AG04449 (cell line): ENCODE measurements at regions not wholly inside any gene's neighbourhood (a gene's known extent, or its start where the extent isn't known, plus 50 kb on each side); places are given as distances from the start of the nearest gene placed in this dataset.

Experiments used
- CTCF ChIA-PET: fragments of 350-600 bp; formaldehyde crosslinking; extraction: SDS; loops from one replicate; lab custom pipeline; 2021; ENCODE audit warnings: antibody characterized with exemption; lab: Yijun Ruan, JAX
- POLR2A ChIA-PET: fragments of 400-600, 350-600 bp; formaldehyde crosslinking; extraction: SDS; loops from one replicate; lab custom pipeline; 2020; ENCODE audit warnings: antibody characterized with exemption, inconsistent platforms; lab: Yijun Ruan, JAX
- DNase-seq: peaks from one replicate; pipeline ENCODE4 v3.0.0-alpha.2; 2010; ENCODE audit warnings: low read depth, low spot score
- H3K4me3 ChIP-seq: 2 replicates; pipeline ENCODE4 v1.5.1; 2011; ENCODE audit warnings: low read depth, mild to moderate bottlenecking, control low read depth, low read length
- TF ChIP-seq, protein P1 (sequence below): IDR thresholded peaks from one replicate; pipeline ENCODE4 v1.5.1; 2011; ENCODE audit warnings: mild to moderate bottlenecking, moderate library complexity, low read length, control low read depth, inconsistent platforms; ENCODE audit not compliant: insufficient read depth; ENCODE audit errors: missing control alignments

DNA sequence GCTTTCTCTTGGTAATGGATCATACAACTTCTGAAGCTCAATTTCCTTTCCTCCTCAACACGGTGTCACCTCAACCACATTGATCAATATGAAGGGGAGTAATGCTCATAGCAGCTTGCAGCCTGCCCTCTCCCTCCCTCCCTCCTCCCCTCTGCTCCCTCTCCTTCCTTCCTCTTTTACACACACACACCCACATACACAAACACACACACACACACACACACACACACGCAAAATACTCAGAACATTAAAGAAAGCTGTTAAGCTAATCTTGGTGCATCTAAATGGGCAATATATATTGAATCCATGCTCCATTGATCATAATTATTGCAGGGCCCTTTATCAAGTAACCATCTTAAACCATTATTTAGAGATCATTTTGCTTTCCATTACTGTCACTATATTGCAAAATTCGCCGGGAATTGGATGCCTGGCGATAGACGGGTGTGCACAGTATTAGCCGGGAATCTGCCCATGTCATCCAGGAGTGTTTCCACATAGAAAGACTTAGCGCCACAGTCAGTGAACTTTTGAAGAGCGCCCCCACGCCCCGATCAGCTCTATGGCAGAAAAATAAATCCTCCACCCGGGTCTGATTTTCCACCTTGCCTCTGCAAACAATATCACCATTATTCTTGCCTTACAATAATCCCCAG lies 122.0 kb downstream of the PRLHR start:
- TF ChIP-seq, protein P1, sequence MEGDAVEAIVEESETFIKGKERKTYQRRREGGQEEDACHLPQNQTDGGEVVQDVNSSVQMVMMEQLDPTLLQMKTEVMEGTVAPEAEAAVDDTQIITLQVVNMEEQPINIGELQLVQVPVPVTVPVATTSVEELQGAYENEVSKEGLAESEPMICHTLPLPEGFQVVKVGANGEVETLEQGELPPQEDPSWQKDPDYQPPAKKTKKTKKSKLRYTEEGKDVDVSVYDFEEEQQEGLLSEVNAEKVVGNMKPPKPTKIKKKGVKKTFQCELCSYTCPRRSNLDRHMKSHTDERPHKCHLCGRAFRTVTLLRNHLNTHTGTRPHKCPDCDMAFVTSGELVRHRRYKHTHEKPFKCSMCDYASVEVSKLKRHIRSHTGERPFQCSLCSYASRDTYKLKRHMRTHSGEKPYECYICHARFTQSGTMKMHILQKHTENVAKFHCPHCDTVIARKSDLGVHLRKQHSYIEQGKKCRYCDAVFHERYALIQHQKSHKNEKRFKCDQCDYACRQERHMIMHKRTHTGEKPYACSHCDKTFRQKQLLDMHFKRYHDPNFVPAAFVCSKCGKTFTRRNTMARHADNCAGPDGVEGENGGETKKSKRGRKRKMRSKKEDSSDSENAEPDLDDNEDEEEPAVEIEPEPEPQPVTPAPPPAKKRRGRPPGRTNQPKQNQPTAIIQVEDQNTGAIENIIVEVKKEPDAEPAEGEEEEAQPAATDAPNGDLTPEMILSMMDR: no peak
- CTCF ChIA-PET: interaction anchor here (0.6 kb wide), 1 partner anchor 15 kb away, joined by 5 read pairs; no protein-coding TSS in a partner anchor
- no peak for DNase-seq
- no peak overlapping the region for H3K4me3 ChIP-seq
- POLR2A ChIA-PET: no interaction called here

DNA sequence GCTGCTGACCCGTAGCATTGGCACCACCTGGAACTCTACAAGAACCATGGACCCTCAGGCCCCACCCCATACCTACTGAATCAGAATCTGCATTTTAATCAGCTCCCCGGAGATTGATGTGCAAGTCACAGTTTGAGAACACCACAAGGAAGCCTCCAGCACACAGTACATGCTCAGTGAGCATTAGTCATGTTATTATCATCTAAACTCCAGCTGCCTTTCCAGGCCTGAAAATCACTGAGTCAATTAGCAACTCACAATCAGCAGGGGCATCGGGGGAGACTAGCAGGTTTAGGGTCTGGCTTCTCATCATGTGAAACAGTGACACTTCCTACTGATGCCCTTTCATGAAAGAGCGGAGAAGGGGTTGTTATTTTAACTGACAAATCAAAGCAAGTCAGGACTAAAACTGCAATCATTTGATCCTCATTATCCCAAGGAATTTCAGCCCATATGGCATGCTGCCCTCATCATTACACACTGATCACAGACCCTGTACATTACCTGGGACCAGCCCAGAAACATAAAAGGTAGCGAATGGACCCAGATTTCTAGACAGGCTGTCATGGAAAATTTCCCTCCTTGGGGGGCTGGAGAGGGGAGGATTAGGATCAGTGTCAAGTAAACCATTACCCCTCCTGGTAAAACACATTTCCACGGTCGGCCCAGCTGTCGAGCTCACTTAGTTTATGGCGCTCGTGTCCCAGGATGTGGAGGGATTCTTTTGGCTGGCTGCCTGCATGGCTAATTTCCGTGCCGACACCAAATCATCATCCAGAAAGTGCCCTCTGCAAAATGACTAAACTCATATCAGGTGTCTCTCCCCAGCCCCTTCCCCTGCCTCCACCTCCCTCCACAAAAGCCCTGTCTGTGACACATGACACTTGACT lies 122.8 kb downstream of the PRLHR start:
- POLR2A ChIA-PET: no interaction called here
- DNase-seq: no peak
- CTCF ChIA-PET: interaction anchor here (0.6 to 1.4 kb wide), 2 partner anchors 12 to 14 kb away, joined by 4 to 5 read pairs; no protein-coding TSS in a partner anchor
- TF ChIP-seq, protein P1: no peak
- H3K4me3 ChIP-seq: no peak overlapping the region

DNA sequence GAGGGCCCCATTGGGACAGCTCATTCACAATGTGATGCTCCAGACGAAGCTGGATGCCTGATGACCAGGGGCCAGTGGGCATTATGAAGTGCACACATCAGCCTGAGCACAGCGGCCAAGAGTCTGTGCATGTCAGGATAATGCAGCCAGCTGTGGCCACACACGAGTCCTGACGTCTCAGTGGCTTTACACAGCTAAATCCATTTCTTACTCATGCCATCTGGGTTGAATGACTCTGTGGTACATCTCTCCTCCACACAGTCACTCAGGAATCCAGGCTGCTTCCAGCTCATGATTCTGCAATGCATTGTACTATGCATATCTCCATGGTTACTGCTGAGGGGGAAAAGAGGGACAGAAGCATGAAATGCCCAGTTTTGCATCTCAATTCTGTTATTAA lies 123.6 kb downstream of the PRLHR start:
- ChIA-PET CTCF (interaction anchor here (1.3 to 1.4 kb wide), 2 partner anchors 11 to 12 kb away, joined by 4 to 6 read pairs; no protein-coding TSS in a partner anchor), POLR2A (no interaction called here)
- H3K4me3 ChIP-seq: no peak overlapping the region
- DNase-seq: peak; percentile 9
- TF ChIP-seq, protein P1: no peak

DNA sequence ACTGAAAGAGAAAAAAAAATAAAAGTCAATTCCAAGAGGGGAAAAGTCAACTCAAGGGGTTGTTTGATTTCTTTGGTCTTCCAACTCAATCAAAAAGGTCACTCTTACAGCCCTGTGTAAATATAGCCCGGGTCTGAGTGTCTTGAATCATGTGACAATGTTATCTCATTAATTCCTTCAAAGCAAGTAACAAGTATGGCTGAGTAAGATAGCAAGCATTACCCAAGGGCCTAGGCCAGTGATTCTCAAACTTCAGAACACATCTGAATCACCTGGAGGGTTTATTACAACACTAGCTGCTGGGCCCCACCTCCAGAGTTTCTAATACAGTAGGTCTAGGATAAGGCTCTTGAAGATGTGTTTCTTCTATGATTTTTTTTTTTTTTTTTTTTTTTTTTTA lies 125.0 kb downstream of the PRLHR start:
- H3K4me3 ChIP-seq: no peak overlapping the region
- DNase-seq: no peak
- TF ChIP-seq, protein P1: no peak
- ChIA-PET CTCF (interaction anchor here (0.7 to 1.6 kb wide), 2 partner anchors 9 to 10 kb away, joined by 3 to 6 read pairs; no protein-coding TSS in a partner anchor), POLR2A (no interaction called here)

DNA sequence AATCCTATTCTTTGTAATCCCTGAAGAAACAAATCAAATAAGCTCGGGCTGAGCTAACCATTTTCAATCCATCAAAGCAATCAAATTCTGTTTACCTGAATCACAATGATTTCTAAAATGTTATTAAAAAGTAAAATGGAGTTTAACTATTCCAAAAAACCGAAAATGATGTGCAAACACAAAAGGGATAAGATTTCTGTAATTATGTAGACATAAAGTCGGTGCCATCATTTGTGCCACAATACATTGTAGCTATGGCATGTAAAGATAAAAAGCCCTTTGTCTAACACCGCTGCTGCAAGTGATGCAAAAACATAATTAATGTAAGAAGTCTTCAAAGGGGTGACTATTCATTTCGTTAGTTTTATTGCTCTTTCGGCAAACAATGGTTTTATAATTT lies 125.1 kb upstream of the FAM204A start:
- TF ChIP-seq, protein P1: no peak
- no peak for DNase-seq
- POLR2A ChIA-PET: no interaction called here
- CTCF ChIA-PET: no interaction called here
- no peak overlapping the region for H3K4me3 ChIP-seq

DNA sequence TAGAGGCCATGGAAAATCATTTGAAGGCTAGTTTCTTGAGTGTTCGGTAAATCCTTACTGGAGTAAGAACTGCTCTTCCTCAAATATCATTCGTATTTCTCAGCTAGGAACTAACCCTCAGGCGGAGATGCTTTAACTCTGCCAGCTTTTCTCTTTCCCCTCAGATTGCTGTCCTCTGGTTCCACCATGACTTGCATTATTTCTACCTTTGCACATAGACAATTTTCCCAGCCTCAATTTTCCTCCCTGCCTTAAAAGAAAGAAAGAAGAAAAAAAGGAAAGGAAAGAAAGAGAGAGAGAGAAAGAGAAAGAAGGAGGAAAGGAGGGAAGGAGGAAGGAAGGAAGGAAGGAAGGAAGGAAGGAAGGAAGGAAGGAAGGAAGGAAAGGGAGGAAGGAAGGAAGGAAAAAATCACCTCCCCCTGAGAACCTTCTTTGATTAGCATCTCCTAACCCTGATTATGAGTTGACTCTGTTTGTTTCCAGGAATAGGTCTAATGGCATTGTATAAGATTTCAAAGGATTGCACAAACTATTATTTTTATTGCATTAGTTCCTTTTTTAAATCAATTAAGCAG lies 123.3 kb upstream of the FAM204A start:
- ChIA-PET POLR2A (no interaction called here), CTCF (no interaction called here)
- DNase-seq: no peak
- TF ChIP-seq, protein P1: no peak
- no peak overlapping the region for H3K4me3 ChIP-seq
